HG03432 (cell line): ENCODE measurements at regions not wholly inside any gene's neighbourhood (a gene's known extent, or its start where the extent isn't known, plus 50 kb on each side); places are given as distances from the start of the nearest gene placed in this dataset.
"Not testable (repeated sequence)": the region's sequence is repeated elsewhere in the genome, so short reads cannot be mapped to it uniquely, and the experiment has no call there.

ENCODE experiments used
- ATAC-seq: cut with Tn5 transposase; IDR thresholded peaks from one replicate; pipeline ENCODE4 v1.9.1; 2021; ENCODE audit warnings: mild to moderate bottlenecking, moderate library complexity; ENCODE audit not compliant: unreplicated experiment

GRCh38 chr3:83251490-83251889, 1490.0 kb upstream of the GBE1 start:
- no peak for ATAC-seq

- no peak for ATAC-seq
Measured at GRCh38 chr3:83250613-83251012, 1489.2 kb upstream of the GBE1 start.

- ATAC-seq, result no peak
Measured at GRCh38 chr3:83248454-83248853, 1487.0 kb upstream of the GBE1 start.

- ATAC-seq, result no peak
Measured at GRCh38 chr3:83235180-83235814, 1473.9 kb upstream of the GBE1 start.

GRCh38 chr3:83233715-83234114, 1472.3 kb upstream of the GBE1 start:
- ATAC-seq, result no peak

GRCh38 chr3:83230841-83231240, 1469.4 kb upstream of the GBE1 start:
- no peak for ATAC-seq

GRCh38 chr3:83230376-83230775, 1468.9 kb upstream of the GBE1 start:
- ATAC-seq, result no peak

GRCh38 chr3:83226751-83227150, 1465.3 kb upstream of the GBE1 start:
- no peak for ATAC-seq

GRCh38 chr3:83224101-83224868, 1462.8 kb upstream of the GBE1 start:
- no peak for ATAC-seq

- ATAC-seq, result no peak
Measured at GRCh38 chr3:83218383-83219200, 1457.1 kb upstream of the GBE1 start.

GRCh38 chr3:83217595-83218118, 1456.2 kb upstream of the GBE1 start:
- not testable (repeated sequence) for ATAC-seq

GRCh38 chr3:83216919-83217594, 1455.6 kb upstream of the GBE1 start:
- ATAC-seq, result no peak

GRCh38 chr3:83195243-83195642, 1433.8 kb upstream of the GBE1 start:
- no peak for ATAC-seq

GRCh38 chr3:83193526-83193925, 1432.1 kb upstream of the GBE1 start:
- no peak for ATAC-seq

GRCh38 chr3:83189634-83190033, 1428.2 kb upstream of the GBE1 start:
- ATAC-seq, result no peak

GRCh38 chr3:83169473-83169872, 1408.0 kb upstream of the GBE1 start:
- ATAC-seq, result no peak

GRCh38 chr3:83150896-83151295, 1389.5 kb upstream of the GBE1 start:
- ATAC-seq, result no peak

- ATAC-seq, result no peak
Measured at GRCh38 chr3:83140983-83141382, 1379.5 kb upstream of the GBE1 start.

- no peak for ATAC-seq
Measured at GRCh38 chr3:83131236-83131635, 1369.8 kb upstream of the GBE1 start.

- peak; percentile 67 for ATAC-seq
Measured at GRCh38 chr3:83122774-83123350, 1361.4 kb upstream of the GBE1 start.

- ATAC-seq, result no peak
Measured at GRCh38 chr3:83093222-83093572, 1331.8 kb upstream of the GBE1 start.
